ENCODE measurements at regions not wholly inside any gene's neighbourhood (a gene's known extent, or its start where the extent isn't known, plus 50 kb on each side); places are given as distances from the start of the nearest gene placed in this dataset.
"Not testable (repeated sequence)": the region's sequence is repeated elsewhere in the genome, so short reads cannot be mapped to it uniquely, and the experiment has no call there.

DNA sequence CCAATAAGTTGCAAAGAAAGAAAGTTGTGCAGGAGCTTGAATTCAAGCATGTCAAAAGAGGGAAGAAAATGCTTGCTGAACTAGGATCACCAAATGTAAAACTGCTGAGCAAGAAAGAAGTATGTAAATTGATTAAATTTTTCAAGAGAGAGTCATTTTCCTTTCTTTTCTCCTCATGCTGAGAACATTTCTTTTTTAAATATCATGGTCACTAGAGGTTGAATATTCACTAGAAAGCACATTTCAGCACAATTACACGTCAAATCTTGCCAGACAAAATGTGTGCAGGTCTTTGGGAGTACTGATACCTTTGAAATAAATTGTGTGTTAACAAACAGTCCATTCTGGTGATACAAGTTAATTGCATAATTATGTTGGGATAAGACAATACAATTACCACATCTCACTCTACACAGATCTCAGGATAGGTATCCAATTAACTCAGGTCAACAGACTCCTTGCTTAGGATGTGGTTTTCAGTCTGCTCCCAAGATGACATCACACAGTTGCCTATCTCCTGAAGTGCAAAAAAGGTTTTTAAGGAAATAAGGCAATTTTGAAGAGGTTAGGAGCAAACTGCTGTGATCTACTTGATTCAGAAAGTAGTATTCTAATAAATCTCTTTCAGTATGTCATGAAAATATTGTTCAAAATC lies 862.2 kb downstream of the RPS29 start:
- no peak for DNase-seq (ENCODE audit: low read depth in 2 of 2)

DNA sequence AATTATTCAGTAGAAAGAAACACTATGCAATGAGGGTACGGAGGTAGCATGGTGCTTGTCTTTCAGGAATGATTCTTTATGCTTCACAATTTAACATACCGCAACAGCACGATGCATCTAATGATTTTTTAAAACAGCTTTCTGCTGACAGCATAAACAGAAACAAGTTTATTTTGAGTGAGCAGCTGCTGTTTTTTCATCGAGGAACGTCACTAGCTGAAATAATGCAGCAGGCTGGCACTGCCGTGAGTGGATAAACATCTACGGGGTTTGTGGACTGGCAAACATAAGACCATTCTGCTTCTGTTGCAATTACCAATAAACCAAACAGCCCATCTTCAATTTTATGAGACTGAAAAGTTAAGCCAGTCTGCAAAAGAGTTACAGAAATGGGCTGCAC lies 871.8 kb downstream of the RPS29 start:
- DNase-seq (ENCODE audit: low read depth in 2 of 2): no peak

DNA sequence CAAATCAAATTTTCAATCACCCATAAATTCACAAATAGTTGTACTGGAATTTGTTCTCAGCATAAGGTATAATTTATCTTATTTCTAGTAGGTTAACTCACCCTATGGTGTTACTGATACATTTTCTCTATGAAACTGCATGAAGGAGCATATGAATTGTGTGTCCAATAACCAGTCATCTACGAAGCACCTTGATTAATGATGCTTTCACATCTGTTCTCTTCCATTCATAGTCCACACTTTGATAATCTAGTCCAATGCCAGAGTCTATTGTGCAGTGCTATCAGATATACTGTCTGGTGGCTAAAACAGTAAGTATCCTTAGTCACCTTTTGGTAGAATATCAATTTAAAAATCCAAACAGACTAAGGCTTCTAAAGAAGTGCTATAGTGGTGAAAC lies 876.0 kb downstream of the RPS29 start:
- no peak for DNase-seq (ENCODE audit: low read depth in 2 of 2)

DNA sequence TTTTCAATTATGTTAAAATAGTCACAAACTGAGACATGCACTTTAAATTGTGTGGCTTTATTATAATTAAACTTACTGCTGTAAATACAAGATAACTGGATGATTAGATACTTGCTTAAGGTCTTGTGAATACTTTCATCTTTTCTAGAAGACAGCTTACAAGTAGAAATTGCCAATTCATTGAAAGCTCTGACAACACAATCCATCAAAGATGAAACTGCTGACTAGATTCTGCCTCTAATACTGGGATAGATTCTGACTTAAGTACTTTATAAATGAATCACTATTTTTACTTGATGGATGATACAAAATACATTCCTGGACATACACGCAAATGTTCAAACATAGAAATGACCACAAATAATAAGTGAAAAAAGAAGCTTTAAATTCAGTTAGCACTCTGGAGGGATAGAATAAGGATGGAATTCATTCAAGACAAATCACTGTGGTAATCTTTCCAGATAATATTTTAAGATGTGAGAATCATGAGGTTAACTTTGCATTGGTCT lies 876.8 kb downstream of the RPS29 start:
- DNase-seq (ENCODE audit: low read depth in 2 of 2): no peak

DNA sequence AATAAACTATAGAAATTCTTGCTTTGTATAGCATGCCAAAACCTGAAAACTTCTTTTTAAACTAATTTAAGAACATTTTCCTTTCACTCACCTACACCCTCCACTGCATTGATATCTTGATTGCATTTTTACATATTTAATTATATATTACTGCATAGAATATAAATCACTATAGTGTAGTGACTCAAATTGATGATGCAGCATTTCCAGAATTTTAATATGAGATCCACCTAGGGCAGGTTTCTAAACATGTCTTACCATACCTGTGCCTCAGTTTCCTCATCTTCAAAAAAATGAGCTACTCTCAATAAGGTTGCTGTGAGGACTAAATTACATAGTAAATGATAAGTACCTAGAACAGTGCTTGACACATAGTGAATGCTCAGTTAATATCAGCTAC lies 881.5 kb downstream of the RPS29 start:
- no peak for DNase-seq (ENCODE audit: low read depth in 2 of 2)

DNA sequence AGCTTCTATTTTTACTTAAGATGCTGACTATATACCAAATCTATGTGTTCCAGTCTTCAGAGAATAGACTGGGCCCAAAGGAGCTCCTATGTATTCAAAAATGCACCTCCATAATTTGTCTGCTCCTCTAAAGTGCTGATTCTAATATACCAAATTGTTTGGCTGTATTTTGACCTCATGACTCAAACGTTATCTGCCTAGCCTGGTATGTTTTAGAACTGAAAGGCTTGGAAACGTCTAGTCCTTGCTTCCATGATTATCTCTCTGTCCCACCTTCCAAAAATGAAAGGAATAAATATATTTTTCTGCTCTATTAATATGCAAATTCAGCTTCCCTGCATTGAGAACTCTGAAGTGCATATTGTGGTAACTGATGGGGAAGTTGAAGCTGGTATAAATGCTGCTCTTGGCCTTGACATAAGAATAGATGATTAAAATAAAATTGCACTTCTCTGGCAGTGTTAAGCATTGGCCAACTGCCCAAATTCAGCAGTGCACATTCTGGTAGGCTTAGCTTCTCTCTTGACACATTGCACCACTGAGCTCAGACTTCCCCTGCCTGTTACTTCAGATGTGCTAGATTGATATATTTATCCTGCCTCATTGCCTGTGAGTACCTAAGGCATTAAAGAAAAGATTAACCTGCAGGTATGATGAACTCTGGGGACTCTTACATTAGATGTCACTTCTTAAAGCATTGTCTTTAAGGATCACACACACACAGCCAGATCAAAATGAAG lies 882.3 kb downstream of the RPS29 start:
- no peak for DNase-seq (ENCODE audit: low read depth in 2 of 2)

DNA sequence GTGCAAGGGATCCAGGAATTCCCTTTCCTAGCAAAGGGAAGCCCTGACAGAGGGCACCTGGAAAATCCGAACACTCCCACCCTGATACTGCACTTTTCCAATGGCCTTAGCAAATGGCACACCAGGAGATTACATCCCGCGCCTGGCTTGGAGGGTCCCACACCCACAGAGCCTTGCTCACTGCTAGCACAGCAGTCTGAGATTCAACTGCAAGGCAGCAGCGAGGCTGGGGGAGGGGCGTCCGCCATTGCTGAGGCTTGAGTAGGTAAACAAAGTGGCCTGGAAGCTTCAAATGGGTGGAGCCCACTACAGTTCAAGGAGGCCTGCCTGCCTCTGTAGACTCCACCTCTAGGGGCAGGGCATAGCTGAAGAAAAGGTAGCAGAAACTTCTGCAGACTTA lies 888.8 kb downstream of the RPS29 start:
- not testable (repeated sequence) for DNase-seq (ENCODE audit: low read depth in 2 of 2)

DNA sequence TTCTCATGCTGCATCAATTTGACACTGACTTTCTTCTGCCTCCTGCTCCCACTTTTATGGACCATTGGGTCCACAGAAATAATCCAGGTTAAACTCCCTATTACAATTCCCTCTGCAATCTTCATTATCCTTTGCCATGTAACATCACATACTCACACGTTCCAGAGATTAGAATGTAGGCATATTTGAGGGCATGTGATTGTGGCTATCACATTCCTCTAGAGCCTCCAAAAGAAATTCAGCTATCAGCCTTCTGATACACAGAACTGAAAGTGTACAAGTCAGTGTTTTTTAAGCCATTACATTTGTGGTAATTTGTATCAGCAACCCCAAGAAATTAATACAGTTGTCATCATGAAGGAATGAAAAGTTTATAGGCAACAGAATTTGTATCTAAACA lies 892.4 kb downstream of the RPS29 start:
- DNase-seq (ENCODE audit: low read depth in 2 of 2): no peak

DNA sequence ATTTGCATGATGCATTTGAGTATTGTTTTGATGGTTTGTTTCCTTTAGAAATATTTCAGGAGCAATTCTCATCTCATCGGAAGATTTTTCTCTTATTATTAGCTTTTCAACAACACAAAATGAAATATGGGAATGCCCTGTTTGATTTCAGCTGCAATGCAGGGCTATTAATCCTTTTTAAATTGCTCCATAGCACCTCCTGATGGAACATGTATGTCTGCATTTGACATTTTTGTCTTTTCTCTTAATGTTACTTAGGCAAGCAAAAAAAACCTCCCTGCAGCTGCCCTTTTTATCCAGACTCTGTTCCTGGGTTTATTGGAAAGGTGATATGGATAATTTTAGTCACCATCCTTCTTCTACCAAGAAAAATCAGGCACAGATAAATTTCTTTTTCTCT lies 895.8 kb downstream of the RPS29 start:
- no peak for DNase-seq (ENCODE audit: low read depth in 2 of 2)

DNA sequence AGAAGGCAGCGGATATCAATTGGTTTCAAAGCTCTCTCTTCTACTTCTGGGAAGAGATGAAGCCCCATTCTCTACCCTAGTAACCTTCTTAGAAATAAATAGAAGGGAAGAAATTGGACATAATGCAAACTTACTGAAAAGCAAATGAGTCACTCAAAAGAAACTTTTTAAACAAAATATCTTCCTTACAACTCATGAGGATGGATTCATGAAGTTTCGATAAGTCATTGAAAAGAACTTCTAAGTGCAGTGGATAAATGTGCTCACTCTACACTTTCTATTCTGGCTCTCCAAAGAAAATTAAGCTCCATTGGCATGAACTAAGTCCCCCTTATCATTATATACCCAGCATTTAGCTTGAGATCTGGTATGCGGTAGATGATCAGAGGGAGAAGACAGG lies 899.5 kb downstream of the RPS29 start:
- no peak for DNase-seq (ENCODE audit: low read depth in 2 of 2)

DNA sequence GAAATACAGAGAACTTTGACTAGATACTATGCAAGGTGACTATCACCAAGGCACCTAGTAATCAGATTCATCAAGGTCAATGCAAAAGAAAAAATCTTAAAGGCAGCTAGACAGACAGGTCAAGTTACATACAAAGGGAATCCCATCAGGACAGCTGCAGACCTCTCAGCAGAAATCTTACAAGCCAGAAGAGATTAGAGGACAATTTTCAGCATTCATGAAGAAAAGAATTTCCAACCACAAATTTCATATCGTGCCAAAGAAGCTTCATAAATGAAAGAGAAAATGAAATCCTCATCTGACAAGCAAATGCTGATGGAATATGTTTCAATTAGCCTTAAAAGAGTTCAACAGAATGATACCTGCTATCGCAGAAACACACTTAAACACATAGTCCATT lies 913.7 kb downstream of the RPS29 start:
- no peak for DNase-seq (ENCODE audit: low read depth in 2 of 2)

DNA sequence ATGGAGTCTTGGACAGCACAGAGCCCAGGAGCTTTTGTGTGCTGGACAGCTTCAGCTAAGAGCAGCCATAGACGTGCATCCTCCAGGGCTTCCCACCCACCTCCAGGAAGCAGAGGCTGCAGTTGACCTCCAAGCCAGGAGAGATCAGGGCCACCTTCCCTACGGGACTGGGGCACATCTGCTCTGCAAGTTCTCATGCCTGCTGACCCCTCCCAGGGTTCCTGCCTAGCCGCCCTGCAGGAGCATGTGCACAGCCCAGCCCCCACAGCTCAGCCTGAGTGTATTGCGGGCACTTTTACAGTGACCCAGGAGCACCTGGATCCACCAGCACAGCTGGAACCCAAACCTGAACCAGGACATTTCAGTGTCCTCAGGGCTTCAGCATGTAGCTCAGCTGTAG lies 915.2 kb downstream of the RPS29 start:
- no peak for DNase-seq (ENCODE audit: low read depth in 2 of 2)

DNA sequence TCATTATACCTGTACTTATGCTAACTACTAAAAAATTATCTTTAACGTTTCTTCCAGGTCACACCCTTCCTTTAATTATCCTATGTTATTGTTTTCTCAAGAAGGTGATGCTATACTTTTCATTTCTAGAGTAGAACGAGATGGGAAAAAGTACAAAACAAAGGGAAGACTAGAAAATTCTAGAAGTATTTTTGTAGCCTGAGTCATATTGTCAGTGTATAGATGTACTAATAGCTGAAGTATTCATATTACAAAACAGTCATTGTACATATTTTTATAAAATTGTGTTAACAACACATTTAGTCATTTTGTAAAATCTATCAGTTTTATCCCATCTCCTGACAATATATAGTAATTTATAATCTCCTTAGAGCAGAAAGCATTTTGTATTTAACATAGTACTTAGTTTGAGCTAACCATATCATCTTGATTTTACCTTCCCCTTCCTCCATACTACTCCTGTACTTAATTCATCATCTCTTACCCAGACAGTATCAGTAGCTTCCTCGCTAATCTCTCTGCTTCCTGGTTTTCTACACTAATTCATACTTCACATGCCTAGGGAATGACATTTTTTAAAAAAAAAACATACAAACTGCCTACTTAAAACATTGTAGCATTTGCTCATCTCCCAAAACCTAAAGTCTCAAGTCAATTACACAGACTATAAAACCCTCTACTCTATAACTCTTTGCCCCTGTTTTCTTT lies 920.9 kb downstream of the RPS29 start:
- DNase-seq (ENCODE audit: low read depth in 2 of 2): no peak

DNA sequence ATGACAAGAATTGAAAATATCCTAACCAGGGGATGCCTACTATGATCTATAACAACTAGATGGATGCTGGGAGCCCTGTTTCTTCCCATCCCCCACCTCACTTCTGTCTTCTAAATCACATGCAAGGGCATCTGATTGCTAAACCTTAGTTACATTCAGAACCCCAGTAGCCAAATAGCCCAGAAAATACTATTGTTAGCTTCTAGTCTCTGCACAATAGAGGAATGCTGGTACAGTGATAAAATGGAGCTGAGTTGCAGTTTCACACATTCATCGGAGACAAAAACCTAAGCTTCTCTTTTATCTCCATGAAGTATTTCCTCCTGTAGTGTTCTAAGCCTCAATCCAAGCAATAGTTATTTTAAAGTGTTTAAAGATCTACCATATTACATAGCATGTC lies 942.9 kb downstream of the RPS29 start:
- no peak for DNase-seq (ENCODE audit: low read depth in 2 of 2)

DNA sequence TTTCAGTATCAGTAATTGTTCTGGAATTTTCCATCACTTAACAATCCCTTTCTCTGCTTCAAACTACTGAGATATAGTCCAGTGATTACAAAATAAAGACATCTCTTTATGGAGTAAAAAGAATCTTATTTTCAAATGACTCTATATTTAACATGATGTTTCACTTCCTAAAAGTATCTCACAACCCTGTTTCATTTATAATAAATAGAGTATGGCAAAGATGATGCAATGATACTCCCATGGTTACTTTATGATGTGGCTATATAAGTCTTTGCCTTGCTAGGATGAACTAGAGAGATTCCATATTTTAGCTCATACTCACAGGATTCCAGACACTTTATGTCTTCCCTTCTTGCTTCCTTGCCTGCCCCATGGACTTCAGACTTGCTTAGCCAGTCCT lies 953.5 kb upstream of the MDGA2 start:
- DNase-seq (ENCODE audit: low read depth in 2 of 2): no peak

DNA sequence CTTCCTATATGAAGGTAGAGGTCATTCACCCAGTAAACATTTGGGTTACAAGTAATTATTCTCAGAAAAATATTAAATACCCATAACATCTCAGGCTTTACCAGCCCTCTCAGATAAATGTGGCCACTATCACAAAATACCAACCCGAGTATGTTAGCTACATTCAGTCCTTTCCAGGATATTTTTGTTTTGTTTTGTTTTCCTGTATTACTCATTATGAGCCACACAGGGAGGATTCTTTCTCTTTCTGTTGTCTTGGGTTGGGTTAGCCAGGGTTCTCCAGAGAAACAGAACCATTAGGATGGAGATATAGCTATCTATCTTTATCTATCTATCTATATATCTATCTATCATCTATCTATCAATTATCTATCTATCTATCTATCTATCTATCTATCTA lies 947.6 kb upstream of the MDGA2 start:
- no peak for DNase-seq (ENCODE audit: low read depth in 2 of 2)

DNA sequence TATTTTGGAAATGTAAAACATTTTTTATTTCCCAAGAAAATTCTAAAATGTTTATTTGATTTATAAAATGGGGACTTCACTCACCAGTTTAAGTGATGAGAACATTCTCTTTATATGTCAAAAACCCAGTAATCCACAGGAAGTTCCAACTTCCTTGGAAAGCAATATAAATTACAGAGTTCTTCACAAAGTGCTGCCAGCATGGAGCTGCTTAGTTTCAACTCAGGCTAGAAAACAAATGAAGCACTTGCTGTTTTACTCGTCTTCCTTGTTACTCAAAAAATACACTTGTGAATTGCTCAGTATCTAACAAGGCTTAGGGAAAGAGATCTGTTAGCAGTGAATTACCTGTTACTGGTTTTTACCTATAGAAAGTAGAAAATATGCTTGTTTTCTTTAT lies 942.7 kb upstream of the MDGA2 start:
- no peak for DNase-seq (ENCODE audit: low read depth in 2 of 2)

DNA sequence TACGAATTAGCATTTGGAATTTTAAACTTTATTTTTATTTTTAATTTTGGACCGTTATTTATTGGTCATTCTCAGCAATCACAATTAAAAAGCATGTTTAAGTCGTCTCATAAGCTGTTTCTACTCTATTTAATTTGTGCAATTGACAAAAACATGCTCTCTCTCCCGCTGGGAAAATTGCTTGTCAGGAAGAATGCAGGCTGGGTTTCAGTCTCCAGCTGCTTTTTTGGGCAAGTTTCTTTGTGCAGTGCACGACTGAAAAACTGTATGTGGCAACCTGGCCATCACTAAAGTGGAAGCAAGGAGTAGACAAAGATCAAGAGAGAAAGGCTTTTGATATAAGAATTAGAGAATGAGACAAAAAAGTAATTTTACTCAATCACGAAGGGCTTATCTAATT lies 941.5 kb upstream of the MDGA2 start:
- no peak for DNase-seq (ENCODE audit: low read depth in 2 of 2)

DNA sequence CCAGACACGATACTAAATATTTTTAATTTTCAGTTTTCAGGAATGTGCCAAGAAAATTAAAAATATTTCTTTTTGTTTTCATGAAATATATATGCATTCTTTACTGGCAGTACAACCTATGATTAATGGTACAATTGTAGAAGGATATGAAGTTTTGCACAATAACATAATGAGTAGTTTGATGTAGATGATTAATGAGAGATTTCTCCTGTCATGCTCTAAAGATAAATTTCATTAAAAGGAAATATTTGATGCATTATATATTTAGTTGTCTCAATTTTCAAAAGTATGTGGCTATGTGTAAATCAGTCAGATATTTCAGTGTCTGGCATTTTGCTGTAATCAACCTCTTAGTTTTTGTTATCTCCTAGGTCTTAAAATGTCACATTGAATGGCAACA lies 940.2 kb upstream of the MDGA2 start:
- no peak for DNase-seq (ENCODE audit: low read depth in 2 of 2)

DNA sequence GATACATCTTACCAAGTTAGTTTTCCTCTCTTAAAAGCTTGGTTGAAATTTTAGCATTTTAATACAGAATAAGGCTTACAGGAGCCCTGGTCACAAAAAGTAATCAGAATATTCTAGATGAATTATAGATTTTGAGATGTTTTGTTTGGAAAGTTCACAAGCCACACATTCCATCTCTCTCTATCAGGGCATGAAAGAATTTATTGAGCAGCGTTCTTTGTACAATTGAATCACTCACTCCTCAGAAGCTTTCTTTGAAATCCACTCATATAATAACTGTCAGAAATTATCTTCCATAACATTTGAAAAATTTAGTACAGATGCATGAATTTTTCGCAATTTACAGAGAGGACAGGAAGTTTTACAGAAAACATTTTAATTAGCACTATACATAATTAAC lies 938.6 kb upstream of the MDGA2 start:
- DNase-seq (ENCODE audit: low read depth in 2 of 2): no peak

DNA sequence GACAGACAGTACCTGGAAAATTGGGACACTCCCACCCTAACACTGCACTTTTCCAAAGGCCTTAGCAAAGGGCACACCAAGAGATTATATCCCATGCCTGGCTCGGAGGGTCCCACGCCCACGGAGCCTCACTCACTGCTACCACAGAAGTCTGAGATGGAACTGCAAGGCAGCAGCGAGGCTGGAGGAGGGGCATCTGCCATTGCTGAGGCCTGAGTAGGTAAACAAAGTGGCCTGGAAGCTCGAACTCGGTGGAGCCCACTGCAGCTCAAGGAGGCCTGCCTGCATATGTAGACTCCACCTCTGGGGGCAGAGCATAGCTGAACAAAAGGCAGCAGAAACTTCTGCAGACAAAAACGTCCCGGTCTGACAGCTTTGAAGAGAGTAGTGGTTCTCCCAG lies 931.6 kb upstream of the MDGA2 start:
- not testable (repeated sequence) for DNase-seq (ENCODE audit: low read depth in 2 of 2)

DNA sequence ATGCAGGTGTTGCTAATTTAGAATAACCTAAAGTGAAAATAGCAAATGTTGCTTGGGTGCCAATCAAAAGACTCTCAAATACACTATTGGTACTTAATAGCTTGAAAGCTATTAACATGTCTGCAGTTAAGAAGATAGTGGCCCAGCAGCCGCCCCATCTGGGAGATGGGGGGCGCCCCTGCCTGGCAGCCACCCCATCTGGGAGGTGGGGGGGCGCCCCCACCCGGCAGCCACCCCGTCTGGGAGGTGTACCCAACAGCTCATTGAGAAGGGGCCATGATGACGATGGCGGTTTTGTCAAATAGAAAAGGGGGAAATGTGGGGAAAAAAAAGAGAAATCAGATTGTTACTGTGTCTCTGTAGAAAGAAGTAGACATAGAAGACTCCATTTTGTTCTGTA lies 923.1 kb upstream of the MDGA2 start:
- no peak for DNase-seq (ENCODE audit: low read depth in 2 of 2)

DNA sequence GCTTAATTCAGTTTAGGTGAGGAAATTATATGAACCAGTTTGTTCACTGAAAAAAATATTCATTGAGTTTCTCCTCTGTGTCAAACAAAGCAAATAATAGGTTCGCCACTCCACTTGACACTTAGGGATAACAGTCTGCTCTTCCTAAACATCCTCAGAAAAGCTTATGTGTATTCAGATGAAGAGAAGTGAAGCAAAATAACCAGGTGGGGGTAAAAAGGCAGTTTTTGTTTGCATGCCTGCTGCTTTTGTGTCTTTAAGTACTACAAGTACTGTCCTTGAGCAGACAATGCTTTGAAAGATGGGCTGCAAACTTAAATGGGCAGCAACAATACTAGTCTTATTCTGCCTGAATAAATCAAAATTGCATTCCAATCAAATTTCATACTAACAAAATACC lies 910.7 kb upstream of the MDGA2 start:
- DNase-seq (ENCODE audit: low read depth in 2 of 2): no peak

Data from stimulated activated CD4-positive, alpha-beta T cell treated with anti-CD3 and anti-CD28 coated beads, Interleukin-15, amount 100 ng/mL, for 48 hours (primary cell).